T-helper 2 cell (primary cell): ENCODE measurements at regions not wholly inside any gene's neighbourhood (a gene's known extent, or its start where the extent isn't known, plus 50 kb on each side); places are given as distances from the start of the nearest gene placed in this dataset.
"Not testable (repeated sequence)": the region's sequence is repeated elsewhere in the genome, so short reads cannot be mapped to it uniquely, and the experiment has no call there.

Experiments
- DNase-seq, 5 experiments: peaks; one replicate each; pipeline versions ENCODE4 v3.0.0 to v3.0.0-alpha.2; 2012 to 2022

- DNase-seq: no peak
These were observed 336.3 kb downstream of the PPP1R3A start for GRCh38 chr7:113582471-113582870.

GRCh38 chr7:113563257-113563656 lies 355.6 kb downstream of the PPP1R3A start:
- not testable (repeated sequence) for DNase-seq

- DNase-seq: no peak
These were observed 356.0 kb downstream of the PPP1R3A start for GRCh38 chr7:113562801-113563200.

GRCh38 chr7:113562242-113562641 lies 356.6 kb downstream of the PPP1R3A start:
- DNase-seq: no peak

GRCh38 chr7:113561446-113561845 lies 357.4 kb downstream of the PPP1R3A start:
- no peak for DNase-seq

GRCh38 chr7:113550966-113551365 lies 367.8 kb downstream of the PPP1R3A start:
- DNase-seq: no peak

GRCh38 chr7:113548561-113548960 lies 370.2 kb downstream of the PPP1R3A start:
- DNase-seq: no peak

- DNase-seq: no peak
These were observed 370.7 kb downstream of the PPP1R3A start for GRCh38 chr7:113548137-113548536.

GRCh38 chr7:113521468-113521867 lies 397.3 kb downstream of the PPP1R3A start:
- DNase-seq: no peak

GRCh38 chr7:113519472-113519871 lies 399.3 kb downstream of the PPP1R3A start:
- DNase-seq: no peak

GRCh38 chr7:113504691-113505090 lies 386.3 kb upstream of the SMIM30 start:
- no peak for DNase-seq

GRCh38 chr7:113504142-113504541 lies 385.8 kb upstream of the SMIM30 start:
- DNase-seq: no peak

- not testable (repeated sequence) for DNase-seq
These were observed 378.2 kb upstream of the SMIM30 start for GRCh38 chr7:113496586-113496985.

GRCh38 chr7:113494797-113495566 lies 376.6 kb upstream of the SMIM30 start:
- not testable (repeated sequence) for DNase-seq

- no peak for DNase-seq
These were observed 373.0 kb upstream of the SMIM30 start for GRCh38 chr7:113491305-113491704.

GRCh38 chr7:113487925-113488731 lies 369.8 kb upstream of the SMIM30 start:
- DNase-seq: no peak

- DNase-seq: no peak
These were observed 368.2 kb upstream of the SMIM30 start for GRCh38 chr7:113486548-113486947.

GRCh38 chr7:113483657-113484056 lies 365.3 kb upstream of the SMIM30 start:
- no peak for DNase-seq

GRCh38 chr7:113480537-113480936 lies 362.2 kb upstream of the SMIM30 start:
- DNase-seq: no peak

- no peak for DNase-seq
These were observed 345.9 kb upstream of the SMIM30 start for GRCh38 chr7:113464096-113464855.

- DNase-seq: no peak
These were observed 341.7 kb upstream of the SMIM30 start for GRCh38 chr7:113460067-113460466.

- DNase-seq: no peak
These were observed 338.2 kb upstream of the SMIM30 start for GRCh38 chr7:113456533-113456932.

- no peak for DNase-seq
These were observed 336.3 kb upstream of the SMIM30 start for GRCh38 chr7:113454597-113455169.
